SK-N-MC (cell line): ENCODE measurements at regions not wholly inside any gene's neighbourhood (a gene's known extent, or its start where the extent isn't known, plus 50 kb on each side); places are given as distances from the start of the nearest gene placed in this dataset.

Experiments used
- EZH2 ChIP-seq: fragments of 200-600 bp; sonication (generic); IDR thresholded peaks from one replicate; pipeline ENCODE4 v1.6.1; 2017; ENCODE audit warnings: antibody characterized with exemption
- FOXP2 ChIP-seq: optimal IDR thresholded peaks from 2 replicates; pipeline ENCODE3; 2011; ENCODE audit warnings: mild to moderate bottlenecking, moderate library complexity; ENCODE audit not compliant: insufficient read depth; ENCODE audit errors: extremely low read length, control extremely low read depth
- POLR2AphosphoS5 ChIP-seq: IDR thresholded peaks from 2 replicates; pipeline ENCODE4 v1.6.1; 2012; ENCODE audit warnings: mild to moderate bottlenecking, low read depth, low read length, borderline replicate concordance

DNA sequence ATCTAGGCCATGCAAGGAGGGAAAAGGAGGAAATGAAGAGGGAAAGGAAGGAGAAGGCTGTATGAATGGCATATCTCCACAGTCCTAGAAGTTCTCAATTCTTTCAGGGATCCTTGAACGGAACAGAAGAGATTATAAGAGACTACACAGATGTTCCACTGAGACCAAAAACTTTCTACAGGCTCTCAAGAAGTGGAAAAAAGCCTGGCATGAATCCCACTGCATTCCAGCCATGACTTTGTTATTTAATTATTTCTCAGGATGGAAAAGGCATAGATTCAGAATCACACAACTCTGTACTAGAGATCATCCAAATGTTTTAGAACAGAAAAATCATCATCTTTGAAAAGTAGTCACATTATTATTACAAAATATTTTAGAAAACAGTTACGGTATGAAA, 131.7 kb upstream of the CDH20 start:
- TF ChIP-seq EZH2 (no peak), POLR2AphosphoS5 (no peak), FOXP2 (no peak)
